Common myeloid progenitor, CD34-positive (primary cell): ENCODE measurements at regions not wholly inside any gene's neighbourhood (a gene's known extent, or its start where the extent isn't known, plus 50 kb on each side); places are given as distances from the start of the nearest gene placed in this dataset.

Source experiments
- CTCF ChIA-PET: fragments of 350-600 bp; sonication (Branson Sonifier 250); formaldehyde crosslinking; loops from one replicate; lab custom pipeline; 2021; ENCODE audit warnings: antibody characterized with exemption; lab: Charles Lee
- POLR2A ChIA-PET: fragments of 350-600 bp; sonication (Branson Sonifier 250); formaldehyde crosslinking; loops from one replicate; lab custom pipeline; 2021; ENCODE audit warnings: antibody characterized with exemption; lab: Charles Lee
- DNase-seq, 3 donors: peaks; one replicate each; pipeline versions ENCODE4 v3.0.0 to v3.0.0-alpha.2; 2013
- H3K27ac ChIP-seq, 2 experiments: 1 replicate in 1 of 2; 2 replicates in 1 of 2; pipeline ENCODE4 v1.7.0; 2013; ENCODE audit warnings: inconsistent platforms in 2 of 2, low read length in 2 of 2, mild to moderate bottlenecking in 2 of 2, low read depth in 1 of 2, moderate library complexity in 1 of 2; ENCODE audit not compliant: severe bottlenecking in 2 of 2, insufficient read depth in 1 of 2, poor library complexity in 1 of 2
- H3K27me3 ChIP-seq, 5 experiments: replicated peaks in 2 of 5; 1 replicate in 3 of 5; 2 replicates in 2 of 5; pipeline versions ENCODE4 v1.6.1 to v1.7.0; 2013; ENCODE audit warnings: low read length in 4 of 5, mild to moderate bottlenecking in 2 of 5, moderate library complexity in 2 of 5, inconsistent platforms in 1 of 5; ENCODE audit not compliant: insufficient read depth in 5 of 5, control insufficient read depth in 4 of 5
- H3K36me3 ChIP-seq, 4 experiments: 1 replicate in 2 of 4; 2 replicates in 2 of 4; pipeline versions ENCODE4 v1.6.1 to v1.7.0; 2013; ENCODE audit warnings: low read length in 3 of 4, control low read depth in 1 of 4, mild to moderate bottlenecking in 1 of 4; ENCODE audit not compliant: control insufficient read depth in 4 of 4, insufficient read depth in 4 of 4
- H3K4me1 ChIP-seq, 4 experiments: 1 replicate in 3 of 4; 2 replicates in 1 of 4; pipeline versions ENCODE4 v1.6.1 to v1.7.1; 2013; ENCODE audit warnings: low read length in 3 of 4, mild to moderate bottlenecking in 3 of 4, control low read depth in 1 of 4, inconsistent platforms in 1 of 4, moderate library complexity in 1 of 4; ENCODE audit not compliant: control insufficient read depth in 4 of 4, insufficient read depth in 4 of 4; ENCODE audit errors: control extremely low read depth in 1 of 4
- H3K4me3 ChIP-seq, 7 experiments: 1 replicate in 4 of 7; 2 replicates in 3 of 7; pipeline versions ENCODE4 v1.5.1 to v1.7.0; 2013; ENCODE audit warnings: mild to moderate bottlenecking in 7 of 7, low read length in 6 of 7, moderate library complexity in 6 of 7, inconsistent platforms in 2 of 7, low read depth in 2 of 7, control low read depth in 1 of 7; ENCODE audit not compliant: insufficient read depth in 4 of 7, control insufficient read depth in 1 of 7; ENCODE audit errors: extremely low read depth in 1 of 7
- H3K9me3 ChIP-seq, 5 experiments: 1 replicate in 4 of 5; 2 replicates in 1 of 5; pipeline versions ENCODE4 v1.6.1 to v1.7.1; 2013; ENCODE audit warnings: low read length in 4 of 5, mild to moderate bottlenecking in 2 of 5, inconsistent platforms in 1 of 5, low read depth in 1 of 5, moderate library complexity in 1 of 5; ENCODE audit not compliant: control insufficient read depth in 4 of 5, insufficient read depth in 2 of 5; ENCODE audit errors: control extremely low read depth in 1 of 5
- WGBS: methylation state at CpG from one replicate; pipeline ENCODE4 v1.1.5; 2013; ENCODE audit not compliant: insufficient coverage; 5-methylcytosine and 5-hydroxymethylcytosine counted together

DNA sequence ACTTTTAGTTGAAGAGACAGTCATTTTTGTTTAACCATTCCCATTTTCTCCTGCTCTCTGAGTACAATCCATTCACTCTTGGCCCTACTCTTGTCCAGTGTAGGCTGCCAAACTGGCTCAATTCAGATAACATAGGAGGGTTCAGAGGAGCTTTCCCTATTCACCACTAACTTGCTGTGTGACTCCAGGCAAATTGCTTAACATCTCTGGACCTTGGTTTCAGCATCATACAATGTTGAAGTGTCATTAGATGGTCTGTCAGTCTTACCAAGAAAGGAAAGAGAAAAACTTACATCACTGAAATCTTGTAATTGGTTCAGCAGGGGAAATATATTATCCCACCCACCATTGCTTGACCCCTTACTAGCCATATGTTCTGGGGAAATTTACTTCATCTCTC is 171.4 kb upstream of the MCHR2 start:
- Histone ChIP-seq H3K9me3 (no peaks in the 10 kb centered on the region), H3K27me3 (peaks cover 0 to 29% (median 5%) of the 10 kb centered on the region in 5 experiments)

GRCh38 chr6:100163035-100163434 is 169.0 kb upstream of the MCHR2 start:
- no peak for DNase-seq
- Histone ChIP-seq H3K36me3 (no peaks in the 10 kb centered on the region), H3K27me3 (peaks cover 0 to 32% (median 5%) of the 10 kb centered on the region in 5 experiments), H3K4me1 (no peaks in the 10 kb centered on the region), H3K27ac (no peak overlapping the region), H3K4me3 (no peak overlapping the region), H3K9me3 (no peaks in the 10 kb centered on the region)
- 38% methylated on average over 2 of the region's 5 CpGs for WGBS
- ChIA-PET POLR2A (no interaction called here), CTCF (no interaction called here)

More for the DNA sequence above, 171.4 kb upstream of the MCHR2 start:
- H3K4me3 ChIP-seq = no peak overlapping the region
- POLR2A ChIA-PET = no interaction called here
- no peak for DNase-seq
- H3K27ac ChIP-seq = no peak overlapping the region
- no peaks in the 10 kb centered on the region for H3K36me3 ChIP-seq
- H3K4me1 ChIP-seq = no peaks in the 10 kb centered on the region
- CTCF ChIA-PET = interaction anchor here (0.6 to 1.2 kb wide), 2 partner anchors 14 to 42 kb away, joined by 3 to 4 read pairs; no protein-coding TSS in a partner anchor

GRCh38 chr6:100161782-100162365 is 167.9 kb upstream of the MCHR2 start:
- ChIA-PET CTCF (no interaction called here), POLR2A (no interaction called here)
- Histone ChIP-seq H3K4me1 (no peaks in the 10 kb centered on the region), H3K36me3 (no peaks in the 10 kb centered on the region), H3K27ac (no peak overlapping the region), H3K4me3 (no peak overlapping the region), H3K9me3 (no peaks in the 10 kb centered on the region), H3K27me3 (peaks cover 0 to 29% (median 5%) of the 10 kb centered on the region in 5 experiments)
- 92% methylated on average over 2 of the region's 2 CpGs for WGBS
- no peak for DNase-seq

DNA sequence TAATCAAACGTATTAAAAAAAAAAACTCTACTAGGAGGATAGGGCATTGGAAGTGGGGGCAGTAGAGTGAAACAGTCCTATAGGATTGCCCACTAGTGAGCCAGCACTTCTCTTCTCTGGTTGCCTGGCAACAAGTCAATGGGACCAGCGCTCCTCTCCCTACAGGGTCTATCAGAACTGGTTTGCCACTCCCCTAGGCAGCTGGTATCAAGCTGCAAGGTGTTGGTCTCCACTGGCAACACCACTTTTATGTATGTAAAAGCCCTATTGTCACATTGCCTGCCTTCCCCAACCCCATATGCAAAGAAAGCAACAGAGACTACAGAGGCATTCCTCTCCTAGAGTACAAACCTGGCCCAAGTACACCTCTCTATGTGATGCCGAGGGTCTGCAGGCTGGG is 166.9 kb upstream of the MCHR2 start:
- no peak for DNase-seq
- Histone ChIP-seq H3K27ac (no peak overlapping the region), H3K9me3 (no peaks in the 10 kb centered on the region), H3K4me1 (no peaks in the 10 kb centered on the region), H3K36me3 (no peaks in the 10 kb centered on the region), H3K4me3 (no peak overlapping the region), H3K27me3 (peaks cover 0 to 29% (median 5%) of the 10 kb centered on the region in 5 experiments)
- ChIA-PET POLR2A (no interaction called here), CTCF (no interaction called here)
- WGBS = 48% methylated on average over 2 of the region's 3 CpGs

GRCh38 chr6:100155141-100155540 is 161.1 kb upstream of the MCHR2 start:
- Histone ChIP-seq H3K27ac (no peak overlapping the region), H3K4me1 (no peaks in the 10 kb centered on the region), H3K27me3 (peaks cover 0 to 2% (median 0%) of the 10 kb centered on the region in 5 experiments), H3K4me3 (no peak overlapping the region), H3K36me3 (no peaks in the 10 kb centered on the region), H3K9me3 (no peaks in the 10 kb centered on the region)
- WGBS = no CpG with 5 or more reads among the region's 2 CpGs
- ChIA-PET POLR2A (no interaction called here), CTCF (no interaction called here)
- no peak for DNase-seq

GRCh38 chr6:100153636-100154275 is 159.7 kb upstream of the MCHR2 start:
- ChIA-PET CTCF (interaction anchor here (1.0 kb wide), 1 partner anchor 504 kb away, joined by 3 read pairs; no protein-coding TSS in a partner anchor), POLR2A (no interaction called here)
- WGBS = 100% methylated on average over 2 of the region's 2 CpGs

GRCh38 chr6:100152201-100152600 is 158.2 kb upstream of the MCHR2 start:
- ChIA-PET POLR2A (no interaction called here), CTCF (no interaction called here)
- Histone ChIP-seq H3K36me3 (no peaks in the 10 kb centered on the region), H3K4me3 (no peak overlapping the region), H3K4me1 (no peaks in the 10 kb centered on the region), H3K27me3 (peaks cover 0 to 2% (median 0%) of the 10 kb centered on the region in 5 experiments), H3K27ac (no peak overlapping the region), H3K9me3 (no peaks in the 10 kb centered on the region)
- DNase-seq = no peak
- no CpG with 5 or more reads among the region's 1 CpG for WGBS

More at GRCh38 chr6:100153636-100154275, 159.7 kb upstream of the MCHR2 start:
- Histone ChIP-seq H3K36me3 (no peaks in the 10 kb centered on the region), H3K27ac (no peak overlapping the region), H3K4me1 (no peaks in the 10 kb centered on the region), H3K4me3 (no peak overlapping the region), H3K27me3 (peaks cover 0 to 2% (median 0%) of the 10 kb centered on the region in 5 experiments), H3K9me3 (no peaks in the 10 kb centered on the region)
- no peak for DNase-seq
